HG03354 (cell line): ENCODE measurements at regions not wholly inside any gene's neighbourhood (a gene's known extent, or its start where the extent isn't known, plus 50 kb on each side); places are given as distances from the start of the nearest gene placed in this dataset.

Experiments
- ATAC-seq: cut with Tn5 transposase; IDR thresholded peaks from one replicate; pipeline ENCODE4 v1.9.1; 2021; ENCODE audit warnings: mild to moderate bottlenecking; ENCODE audit not compliant: unreplicated experiment, poor library complexity, severe bottlenecking

DNA sequence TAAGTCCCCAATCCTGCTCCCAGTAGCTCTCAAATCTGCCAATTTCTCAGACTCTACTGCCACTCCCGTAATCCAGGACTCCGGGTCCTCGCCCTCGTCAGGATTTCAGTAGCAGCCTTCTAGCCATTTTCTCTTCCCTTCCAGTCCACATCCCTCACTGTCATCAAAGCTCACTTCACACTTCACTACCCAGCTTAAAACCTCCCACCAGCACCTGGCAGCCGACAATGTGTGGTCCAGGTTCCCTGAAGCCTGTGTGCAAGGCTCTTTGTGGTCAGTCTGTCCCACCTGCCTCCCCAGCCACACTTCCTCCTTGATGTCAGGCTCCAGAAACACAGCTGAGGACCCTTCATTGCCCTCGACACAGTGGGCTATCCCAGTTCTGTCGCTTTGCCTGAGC lies 304.5 kb upstream of the ROPN1 start:
- ATAC-seq, result no peak

DNA sequence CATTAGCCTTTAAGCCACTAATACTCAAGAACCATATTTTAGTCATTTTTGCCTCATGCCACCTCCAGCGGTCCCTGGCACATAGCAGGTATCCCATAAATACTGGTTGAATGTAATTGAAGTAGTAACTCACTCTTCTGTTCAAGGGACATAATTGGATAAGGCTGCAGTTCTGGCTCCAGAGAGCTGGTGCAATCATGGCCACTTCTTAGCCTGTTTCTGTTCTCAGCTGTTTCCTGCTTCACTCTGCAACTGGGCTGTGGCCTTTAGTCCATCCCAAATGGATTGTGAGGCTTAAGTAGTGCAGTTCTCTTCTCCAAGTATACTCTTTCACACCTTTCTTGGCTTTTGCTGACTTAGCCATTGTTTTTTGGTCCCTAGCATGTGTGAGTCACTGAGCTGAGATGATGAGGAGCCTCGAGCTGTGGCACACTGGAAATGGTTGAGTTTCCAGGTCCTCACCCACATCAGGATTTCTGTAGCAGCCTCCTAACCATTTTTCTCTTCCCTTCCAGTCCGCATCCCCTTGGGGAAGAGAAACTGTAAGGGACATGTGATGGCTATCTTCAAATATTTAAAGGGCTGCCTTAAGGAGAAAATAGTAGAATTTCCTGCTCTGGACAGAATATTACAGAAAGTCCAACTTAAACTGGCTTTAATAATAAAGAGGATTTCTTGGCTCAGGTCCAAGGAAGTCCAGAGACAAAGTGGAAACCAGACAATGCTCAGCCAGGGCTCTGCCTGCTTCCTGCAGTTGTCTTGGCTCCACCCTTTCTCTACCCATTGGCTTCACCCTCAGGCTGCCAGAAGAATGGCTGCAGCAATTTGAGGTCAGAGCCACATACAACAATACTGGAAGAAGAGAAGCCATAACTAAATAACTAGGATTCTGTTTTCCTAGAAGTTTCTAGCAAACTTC lies 305.4 kb upstream of the ROPN1 start:
- no peak for ATAC-seq

DNA sequence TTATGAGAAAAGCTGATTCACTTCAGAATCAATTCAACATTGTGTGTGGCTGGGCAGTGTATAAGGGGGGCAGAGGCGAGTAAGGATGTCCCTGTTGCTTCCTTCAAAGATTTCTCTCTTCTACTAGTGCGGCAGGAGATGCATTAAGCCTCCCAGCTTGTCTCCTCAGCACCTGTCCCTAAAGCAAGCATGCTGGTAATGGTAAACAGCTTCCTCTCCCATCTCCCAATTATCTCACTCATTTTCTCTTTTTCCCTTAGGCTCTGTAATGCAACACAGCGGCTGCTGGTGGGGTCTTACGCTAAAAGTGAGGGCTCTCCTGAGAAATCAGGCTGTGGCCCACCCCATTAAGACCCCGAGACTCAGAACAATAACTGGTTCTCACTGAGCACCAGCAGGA lies 306.4 kb upstream of the ROPN1 start:
- ATAC-seq, result no peak

DNA sequence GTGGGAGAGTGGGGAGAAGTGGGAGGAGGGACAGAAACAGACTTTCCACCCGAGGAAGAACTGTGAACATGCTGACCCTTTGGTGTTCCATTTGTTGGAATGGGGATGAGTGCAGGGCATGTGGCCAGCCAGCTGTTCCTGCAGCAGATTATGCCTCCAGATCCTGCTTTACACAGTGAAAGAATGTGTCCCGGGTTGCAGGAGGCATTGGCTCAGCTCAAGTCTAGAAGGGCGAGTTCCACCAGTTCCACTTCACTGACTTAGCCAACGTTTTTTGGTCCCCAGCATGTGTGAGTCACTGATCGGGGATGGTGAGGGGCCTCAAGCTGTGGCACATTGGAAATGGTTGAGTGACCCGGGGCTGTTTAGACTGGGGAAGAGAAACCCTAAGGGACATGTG lies 307.0 kb upstream of the ROPN1 start:
- ATAC-seq, result no peak

DNA sequence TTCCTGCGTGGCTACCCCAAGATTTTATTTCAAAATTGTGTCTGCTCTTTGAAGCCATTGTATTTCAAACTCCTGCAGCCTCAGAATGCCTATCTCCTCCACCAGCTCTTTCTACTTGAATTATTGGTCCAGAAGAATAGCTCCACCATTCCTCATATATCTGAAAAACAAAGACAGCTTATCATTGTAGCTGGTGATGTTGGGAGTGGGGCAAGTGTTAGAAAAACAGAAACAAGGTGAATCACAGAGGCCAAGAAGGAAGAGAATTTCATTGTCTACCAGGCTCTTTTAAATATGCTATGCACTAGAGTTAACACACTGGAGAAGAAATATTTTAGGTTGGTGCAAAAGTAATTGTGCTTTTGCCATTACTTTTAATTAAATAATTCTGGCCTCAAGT lies 307.9 kb upstream of the ROPN1 start:
- ATAC-seq, result no peak

DNA sequence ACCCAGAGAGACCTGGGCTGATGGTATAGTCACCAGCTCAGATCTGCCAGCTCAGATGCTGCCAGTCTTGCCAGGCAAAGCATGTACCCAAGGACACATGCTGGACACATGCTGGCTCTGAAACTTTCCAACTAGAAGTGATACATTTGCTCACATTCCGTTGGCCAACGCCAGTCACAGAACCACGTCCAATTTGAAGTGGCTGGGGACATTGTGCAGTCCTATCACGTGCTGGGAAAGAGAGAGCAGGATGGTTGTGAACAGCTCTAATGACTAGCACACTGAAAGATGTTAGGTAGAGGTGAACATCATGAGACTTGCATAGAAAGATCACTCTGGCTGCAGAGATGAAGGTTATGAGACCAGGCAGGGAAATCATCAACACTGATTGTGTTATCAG lies 308.5 kb upstream of the ROPN1 start:
- ATAC-seq, result no peak

DNA sequence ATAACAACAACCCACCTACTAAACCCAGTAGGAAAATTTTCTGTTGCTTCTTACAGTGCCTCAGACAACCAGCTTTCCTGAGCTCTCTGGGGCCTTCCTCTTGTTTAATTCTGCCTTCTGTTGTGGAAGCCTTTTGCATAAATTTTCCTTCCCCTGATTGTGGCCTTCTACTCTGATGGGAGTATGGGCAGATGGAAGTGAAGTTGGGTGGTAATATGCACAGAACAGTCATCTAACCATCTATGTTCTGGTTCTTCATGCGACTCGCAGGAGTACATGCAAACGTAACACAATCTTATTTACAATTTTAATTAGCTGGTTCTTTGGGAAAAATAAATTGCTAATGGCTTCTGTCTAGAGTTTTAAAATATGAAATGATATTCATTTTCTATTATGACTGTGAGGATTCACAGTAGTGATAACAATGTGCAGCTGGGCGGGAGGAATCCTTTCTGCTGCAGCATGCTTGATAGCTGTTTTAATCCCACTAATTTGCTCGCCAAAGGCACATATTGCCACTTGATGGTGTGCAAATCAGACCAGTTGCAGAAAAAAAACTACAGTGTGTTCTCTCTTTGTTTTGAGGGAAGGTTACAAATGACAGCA lies 311.5 kb upstream of the ROPN1 start:
- no peak for ATAC-seq

DNA sequence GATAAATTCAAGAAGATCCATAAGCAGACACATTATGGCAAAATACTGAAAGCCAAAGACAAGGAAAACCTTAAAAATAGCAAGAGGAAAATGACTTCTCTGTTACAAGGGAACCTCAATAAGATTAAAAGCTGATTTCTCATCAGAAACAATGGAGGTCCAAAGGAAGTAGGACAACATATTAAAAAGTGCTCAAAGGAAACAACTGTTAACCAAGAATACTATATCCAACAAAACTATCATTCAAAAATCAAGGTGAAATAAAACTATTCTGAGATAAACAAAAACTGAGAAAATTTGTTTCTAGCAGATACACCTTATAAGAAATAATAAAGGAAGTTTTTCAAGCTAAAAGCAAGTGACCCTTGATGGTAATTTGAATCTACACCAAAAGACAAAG lies 314.7 kb upstream of the ROPN1 start:
- ATAC-seq, result no peak

DNA sequence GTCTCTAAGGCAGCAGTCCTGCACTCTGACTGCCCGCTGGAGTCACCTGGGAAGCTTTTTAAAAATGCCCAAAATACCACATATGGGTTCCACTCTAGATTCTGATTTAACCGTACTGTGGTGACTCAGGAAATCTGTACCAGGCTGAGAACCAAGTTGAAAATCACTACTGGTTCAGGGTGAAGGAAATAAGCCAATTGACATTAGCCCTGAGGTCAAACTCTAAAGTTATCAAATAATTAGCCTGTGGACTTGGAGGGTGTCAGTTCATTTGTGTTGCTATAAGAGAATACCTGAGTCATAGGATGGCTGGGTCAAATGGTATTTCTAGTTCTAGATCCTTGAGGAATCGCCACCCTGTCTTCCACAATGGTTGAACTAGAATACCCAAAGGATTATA lies 321.7 kb upstream of the ROPN1 start:
- ATAC-seq, result no peak

DNA sequence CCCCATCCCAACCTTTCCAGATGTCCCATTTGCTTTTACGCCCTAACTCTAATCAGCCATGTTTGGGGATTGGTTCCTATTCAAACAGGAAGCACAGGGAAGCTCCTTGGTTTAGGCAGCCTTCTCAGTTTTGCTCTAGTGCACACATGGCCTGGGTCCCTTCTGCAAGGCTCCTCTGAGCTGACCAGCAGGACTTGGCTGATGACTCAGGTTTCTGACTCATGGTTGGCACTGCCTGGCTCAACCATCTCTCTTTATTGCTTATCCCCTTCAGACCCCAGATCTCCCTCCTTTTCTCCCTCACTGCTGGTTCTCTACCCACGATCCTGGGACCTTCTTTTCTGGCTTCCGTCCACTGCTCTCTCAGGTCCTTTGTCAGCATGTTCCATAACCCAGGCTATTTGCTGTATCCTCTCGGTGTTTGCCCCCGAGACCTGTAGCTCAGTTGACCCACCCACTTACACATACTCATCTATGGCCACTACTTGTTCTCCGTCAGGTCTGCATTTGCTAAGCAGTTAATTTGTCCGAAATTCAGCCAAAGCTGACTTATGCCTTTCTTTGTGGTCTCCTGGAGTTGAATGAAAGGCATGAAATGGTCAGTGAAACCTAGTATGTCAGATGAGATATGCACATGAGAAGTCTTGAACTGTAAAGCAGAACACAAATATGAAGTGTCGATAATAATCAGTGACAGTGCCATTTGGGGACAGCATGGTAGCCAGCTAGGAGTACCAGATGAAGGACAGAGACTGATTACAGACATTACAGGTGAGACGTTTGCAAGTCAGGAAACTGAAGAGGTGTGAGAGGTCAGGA lies 323.5 kb upstream of the ROPN1 start:
- no peak for ATAC-seq

DNA sequence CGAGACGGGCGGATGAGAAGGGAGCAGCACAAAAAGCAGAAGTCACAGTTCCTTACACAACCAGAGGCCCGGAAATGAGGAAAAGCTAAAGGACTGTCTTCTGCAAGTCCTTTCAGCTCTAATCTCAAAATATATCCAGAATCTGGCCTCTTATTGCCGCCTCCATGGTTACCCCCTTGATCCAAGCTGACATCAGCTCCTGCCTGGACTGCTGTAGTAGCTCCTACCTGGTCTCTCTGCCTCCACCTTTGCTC lies 324.0 kb upstream of the ROPN1 start:
- ATAC-seq, result no peak

DNA sequence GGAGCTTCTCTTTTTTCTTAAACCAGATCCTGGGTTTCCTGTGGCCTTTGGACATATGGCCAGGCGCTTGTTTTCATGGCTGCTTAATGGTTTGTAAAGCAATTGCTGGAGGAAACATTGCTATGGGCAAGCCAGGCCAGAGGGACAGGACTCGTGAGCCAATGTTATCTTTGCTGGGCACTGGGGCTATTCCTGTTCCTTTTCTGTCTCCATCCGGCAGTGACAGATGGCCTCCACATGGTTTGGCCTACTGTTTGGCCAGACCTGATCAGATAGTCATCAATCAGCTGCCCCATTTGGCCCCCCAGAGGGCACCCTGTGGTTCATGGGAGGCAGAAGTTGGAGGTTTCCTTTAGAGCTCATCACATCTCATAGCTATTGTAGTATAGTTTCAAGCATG lies 326.1 kb upstream of the ROPN1 start:
- ATAC-seq, result no peak

DNA sequence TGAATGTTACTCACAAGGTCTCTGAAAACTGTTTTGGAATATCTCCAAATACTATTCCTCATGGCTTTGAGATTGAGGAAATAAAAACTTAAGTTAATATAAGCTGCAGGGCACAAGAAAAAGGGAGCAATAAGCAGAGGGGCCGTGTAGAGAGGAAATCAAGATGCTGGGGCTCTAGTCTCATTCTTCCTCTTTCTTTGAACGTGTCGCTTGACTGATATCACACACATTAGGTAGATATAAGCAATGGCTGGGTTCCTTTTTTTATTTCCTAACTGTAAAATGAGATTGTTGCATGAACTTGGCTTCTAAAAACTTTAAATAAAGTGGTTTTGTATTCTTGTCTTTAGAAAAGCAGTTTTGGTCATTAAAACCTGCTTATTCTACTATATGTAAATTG lies 326.7 kb upstream of the ROPN1 start:
- ATAC-seq, result no peak

DNA sequence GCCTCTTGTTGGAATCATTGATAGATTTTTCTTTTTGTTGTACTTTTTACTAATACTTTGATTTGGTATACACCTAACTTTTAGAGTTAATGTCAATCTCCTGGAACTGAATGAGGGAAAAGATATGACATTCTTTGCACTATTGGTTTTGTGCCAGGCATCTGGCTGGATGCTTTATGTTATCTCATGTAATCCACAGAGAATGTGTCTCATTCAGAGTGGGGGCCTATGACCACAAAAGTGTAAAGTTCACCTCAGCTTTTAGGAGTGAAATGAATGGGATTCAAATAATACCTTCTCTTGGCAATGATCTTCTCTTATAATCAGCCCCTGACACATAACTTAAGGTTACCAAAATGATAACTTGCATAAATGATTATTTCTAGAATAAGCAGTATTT lies 329.1 kb upstream of the ROPN1 start:
- ATAC-seq, result no peak

DNA sequence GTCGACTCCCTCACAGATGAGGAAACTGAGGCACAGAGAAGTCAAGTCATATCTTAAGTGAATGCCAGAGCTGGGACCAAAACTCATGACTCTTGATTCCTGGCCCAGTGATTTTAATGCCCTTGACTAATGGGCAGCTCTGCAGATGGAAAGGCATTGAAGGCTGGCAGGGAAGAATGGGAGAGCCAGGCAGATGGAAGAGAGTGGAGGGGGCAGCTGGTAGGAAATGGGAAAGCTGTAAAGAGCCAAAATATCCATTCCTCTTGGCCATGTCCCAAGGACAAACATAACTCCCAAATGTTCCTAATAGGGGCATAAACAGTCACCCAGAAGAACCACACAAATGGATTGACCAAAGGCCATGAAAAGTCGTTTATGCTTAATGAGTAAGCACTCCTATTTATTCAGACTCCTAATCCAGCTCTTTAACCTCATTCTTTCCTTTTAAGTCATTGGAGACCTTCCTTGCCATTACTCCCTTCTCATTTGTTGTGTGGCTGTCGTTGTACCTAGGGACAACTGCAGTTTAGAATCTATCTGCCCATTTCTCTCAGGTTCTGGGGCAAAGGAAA lies 330.5 kb upstream of the ROPN1 start:
- ATAC-seq, result no peak

DNA sequence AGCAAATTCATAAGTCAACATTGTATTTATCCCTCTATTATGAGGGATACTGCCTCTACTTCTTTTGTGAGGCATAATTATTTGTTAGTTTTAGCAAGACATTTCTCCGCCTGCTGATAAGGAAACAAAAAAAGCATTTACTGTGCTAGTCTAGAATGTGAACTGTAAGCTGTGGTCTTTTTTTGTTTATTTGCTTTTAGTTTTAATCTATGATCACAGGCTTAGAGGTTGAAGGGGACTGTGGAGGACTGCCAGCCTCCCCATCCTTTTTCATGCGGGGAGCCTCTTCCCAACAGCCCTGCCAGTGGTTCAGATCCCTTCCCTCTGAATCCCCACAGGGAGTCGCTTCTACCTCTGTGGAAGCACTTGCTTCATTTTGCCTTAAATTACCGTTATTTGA lies 331.0 kb upstream of the ROPN1 start:
- ATAC-seq, result no peak

DNA sequence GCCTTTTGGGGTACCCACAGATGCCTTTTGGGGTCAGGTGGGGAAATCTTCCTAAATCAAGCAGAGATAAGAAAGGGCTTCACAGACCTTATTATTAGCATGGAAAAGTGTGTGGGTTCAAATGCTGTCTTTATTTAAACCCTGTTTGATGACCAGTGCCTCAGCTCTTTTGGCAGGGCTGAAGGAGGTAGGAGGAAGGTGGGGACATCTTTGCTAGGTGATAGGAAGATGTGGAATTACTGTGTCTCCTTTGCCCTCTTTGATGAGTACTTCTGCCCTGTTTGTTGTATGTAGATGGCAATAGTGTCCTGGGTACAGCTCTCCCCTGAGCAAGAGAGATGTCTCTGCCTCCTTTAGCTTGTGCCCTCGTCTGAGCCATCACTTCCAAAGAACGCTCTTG lies 333.3 kb upstream of the ROPN1 start:
- no peak for ATAC-seq

DNA sequence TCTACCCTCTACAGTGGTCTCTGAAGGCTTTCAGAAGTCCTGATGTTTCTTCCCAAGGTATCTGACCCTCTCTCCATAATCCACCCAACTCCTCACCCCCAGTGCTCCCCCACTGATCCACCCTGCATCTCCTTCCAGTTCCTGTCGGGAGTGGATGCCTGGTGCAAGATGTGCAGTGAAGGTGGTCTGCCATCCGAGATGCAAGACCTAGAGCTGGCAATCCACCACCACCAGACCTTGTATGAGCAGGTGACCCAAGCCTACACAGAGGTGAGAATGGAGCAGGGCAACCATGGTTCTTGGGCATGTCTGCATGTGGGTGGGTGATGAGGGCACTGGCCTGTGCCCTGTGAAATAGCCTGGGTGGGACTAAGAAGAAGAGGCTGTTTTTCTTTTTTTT lies 337.8 kb upstream of the ROPN1 start:
- ATAC-seq, result no peak

DNA sequence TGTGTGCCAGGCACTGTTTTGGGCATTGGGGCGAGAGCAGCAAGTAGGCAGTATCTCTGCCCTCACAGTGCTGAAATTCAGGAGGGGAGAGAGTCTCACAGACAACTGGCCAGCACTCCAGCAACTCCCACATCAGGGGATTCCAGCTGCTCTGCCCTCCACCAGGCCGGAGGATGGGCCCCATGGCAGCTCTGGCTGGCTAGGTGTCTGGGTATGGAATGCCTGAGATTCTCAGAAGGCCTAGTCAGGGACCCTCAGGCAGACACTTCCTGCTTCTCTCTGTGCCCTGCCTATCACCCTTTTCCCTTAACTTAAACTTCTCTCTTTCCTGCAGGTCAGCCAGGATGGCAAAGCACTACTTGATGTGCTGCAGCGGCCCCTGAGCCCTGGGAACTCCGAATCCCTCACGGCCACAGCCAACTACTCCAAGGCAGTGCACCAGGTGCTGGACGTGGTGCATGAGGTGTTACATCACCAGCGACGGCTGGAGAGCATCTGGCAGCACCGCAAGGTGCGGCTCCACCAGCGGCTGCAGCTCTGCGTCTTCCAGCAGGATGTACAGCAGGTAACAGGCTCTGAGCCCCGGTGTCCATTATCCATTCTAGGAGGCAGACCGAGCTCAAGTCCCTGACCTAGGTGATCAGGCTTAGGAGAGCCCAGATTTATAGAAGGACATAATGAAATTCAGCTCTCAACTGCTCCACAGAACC lies 342.2 kb upstream of the ROPN1 start:
- no peak for ATAC-seq

DNA sequence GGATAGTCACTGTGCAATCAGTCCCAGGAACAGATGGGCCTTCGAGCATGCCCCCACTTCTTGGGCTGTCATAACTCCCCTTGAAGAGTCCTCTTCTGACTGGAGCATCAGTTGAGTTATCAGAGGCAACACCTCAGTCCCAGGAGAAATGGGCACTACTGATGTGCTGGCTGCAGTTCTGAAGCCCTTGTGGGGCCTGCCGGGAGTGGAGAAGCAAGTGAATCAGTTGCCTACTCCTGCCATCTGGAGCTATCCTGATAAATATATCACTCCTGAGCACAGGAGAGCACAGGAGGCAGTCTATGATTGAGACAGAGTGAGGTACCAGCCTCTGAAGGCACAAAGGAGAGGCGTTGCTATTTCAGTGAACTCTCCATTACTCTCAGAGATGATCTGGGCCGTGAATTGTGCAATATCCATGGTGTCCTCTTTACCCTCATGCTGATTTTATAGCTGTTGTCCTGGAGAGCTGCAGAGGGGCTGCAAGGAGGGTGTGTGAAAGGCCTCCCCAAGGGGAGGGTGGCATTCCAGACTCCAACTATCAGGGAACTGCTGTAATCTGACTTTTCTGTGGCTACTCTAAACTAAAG lies 344.2 kb upstream of the ROPN1 start:
- ATAC-seq, result no peak
